GM12801 (cell line): ENCODE measurements at regions not wholly inside any gene's neighbourhood (a gene's known extent, or its start where the extent isn't known, plus 50 kb on each side); places are given as distances from the start of the nearest gene placed in this dataset.

Source experiments
- TF ChIP-seq, protein P1 (sequence below): IDR thresholded peaks from one replicate; pipeline ENCODE4 v1.5.1; 2011; ENCODE audit warnings: control low read depth; ENCODE audit not compliant: insufficient read length; ENCODE audit errors: extremely low read depth

DNA sequence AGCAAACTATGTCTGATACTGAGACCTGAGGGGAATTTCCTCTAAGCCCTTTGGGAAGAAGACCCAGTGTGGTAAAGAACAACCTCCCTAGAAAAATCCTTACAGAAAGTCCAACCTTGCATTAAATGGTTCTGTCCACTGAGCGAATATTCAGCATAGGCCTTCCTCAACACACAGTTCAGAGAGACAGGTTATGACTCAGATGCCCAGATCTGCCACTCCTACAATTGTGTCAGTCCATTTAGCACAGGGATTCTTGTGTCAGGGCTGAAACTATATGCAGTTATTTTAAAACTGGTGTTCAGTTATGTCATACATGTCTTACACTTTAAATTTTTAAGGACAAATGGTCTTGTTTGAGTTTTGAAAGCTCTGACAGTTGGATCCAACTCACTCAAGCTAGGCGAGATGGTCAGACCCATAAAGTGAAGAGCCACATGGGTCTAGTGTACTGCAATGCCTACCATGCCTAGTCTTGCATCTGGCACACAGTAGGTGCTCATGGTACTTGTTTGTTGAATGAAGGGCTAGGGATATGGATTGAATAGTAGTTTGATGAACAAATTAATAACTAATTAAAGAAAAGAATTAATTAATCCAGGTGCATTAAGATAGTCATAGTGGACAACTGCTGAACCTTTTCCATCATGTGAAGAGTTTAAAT is 207.5 kb upstream of the PWP1 start:
- TF ChIP-seq, protein P1, sequence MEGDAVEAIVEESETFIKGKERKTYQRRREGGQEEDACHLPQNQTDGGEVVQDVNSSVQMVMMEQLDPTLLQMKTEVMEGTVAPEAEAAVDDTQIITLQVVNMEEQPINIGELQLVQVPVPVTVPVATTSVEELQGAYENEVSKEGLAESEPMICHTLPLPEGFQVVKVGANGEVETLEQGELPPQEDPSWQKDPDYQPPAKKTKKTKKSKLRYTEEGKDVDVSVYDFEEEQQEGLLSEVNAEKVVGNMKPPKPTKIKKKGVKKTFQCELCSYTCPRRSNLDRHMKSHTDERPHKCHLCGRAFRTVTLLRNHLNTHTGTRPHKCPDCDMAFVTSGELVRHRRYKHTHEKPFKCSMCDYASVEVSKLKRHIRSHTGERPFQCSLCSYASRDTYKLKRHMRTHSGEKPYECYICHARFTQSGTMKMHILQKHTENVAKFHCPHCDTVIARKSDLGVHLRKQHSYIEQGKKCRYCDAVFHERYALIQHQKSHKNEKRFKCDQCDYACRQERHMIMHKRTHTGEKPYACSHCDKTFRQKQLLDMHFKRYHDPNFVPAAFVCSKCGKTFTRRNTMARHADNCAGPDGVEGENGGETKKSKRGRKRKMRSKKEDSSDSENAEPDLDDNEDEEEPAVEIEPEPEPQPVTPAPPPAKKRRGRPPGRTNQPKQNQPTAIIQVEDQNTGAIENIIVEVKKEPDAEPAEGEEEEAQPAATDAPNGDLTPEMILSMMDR = no peak

DNA sequence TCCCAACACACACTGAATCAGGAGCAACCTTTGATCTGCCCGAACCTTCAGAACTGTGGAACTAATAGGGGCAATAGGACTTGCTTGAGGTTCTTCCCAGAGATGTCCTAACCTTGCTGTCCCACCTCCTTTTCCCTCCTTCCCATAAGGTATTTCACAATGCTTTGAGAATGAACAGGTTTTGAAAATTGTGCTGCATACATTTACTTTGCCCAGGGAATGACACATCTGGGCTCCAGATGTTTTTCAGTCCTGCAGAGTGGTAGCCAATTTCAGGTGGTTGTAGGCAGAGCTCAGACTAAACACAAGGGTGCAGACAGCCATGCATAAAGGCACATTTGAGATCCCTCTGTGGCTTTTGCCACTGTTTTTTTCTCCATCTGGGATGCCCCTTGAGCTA is 206.7 kb upstream of the PWP1 start:
- TF ChIP-seq, protein P1 = no peak

DNA sequence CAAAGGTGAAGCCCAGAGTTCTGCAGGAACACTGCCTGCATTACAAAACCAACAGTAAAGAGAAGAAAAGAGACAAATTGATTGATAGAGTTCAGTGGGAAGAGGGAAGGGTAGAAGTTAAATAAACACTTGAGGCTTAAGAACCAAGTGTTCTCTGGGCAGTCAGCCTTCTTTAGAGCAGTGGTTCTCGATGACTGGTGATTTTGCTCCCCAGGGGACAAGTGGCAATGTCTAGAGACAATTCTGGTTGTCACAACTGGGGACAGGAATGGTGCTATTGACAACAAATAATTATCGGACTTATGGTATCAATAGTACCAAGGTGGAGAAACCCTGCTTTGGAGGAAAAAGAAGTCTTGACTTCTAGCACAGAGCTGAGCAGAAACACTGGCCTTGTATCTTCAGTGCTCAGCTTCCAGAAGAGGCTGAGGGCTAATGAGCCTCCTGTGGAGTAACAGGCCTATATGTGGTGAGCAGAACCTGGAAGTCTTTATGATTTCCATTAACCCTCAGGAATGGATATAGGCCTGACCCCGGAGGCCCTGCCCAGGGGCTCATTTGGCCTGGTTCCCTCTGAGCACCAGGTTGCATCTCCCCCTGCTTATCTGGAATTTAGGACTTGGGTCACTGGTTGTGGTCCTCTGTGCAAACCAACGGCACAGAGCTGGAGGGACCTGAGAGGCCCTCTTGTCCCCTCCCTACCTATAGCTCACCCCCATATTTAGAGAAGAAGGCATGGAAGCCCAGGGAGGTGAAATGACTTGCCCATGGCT is 204.6 kb upstream of the PWP1 start:
- TF ChIP-seq, protein P1 = no peak

DNA sequence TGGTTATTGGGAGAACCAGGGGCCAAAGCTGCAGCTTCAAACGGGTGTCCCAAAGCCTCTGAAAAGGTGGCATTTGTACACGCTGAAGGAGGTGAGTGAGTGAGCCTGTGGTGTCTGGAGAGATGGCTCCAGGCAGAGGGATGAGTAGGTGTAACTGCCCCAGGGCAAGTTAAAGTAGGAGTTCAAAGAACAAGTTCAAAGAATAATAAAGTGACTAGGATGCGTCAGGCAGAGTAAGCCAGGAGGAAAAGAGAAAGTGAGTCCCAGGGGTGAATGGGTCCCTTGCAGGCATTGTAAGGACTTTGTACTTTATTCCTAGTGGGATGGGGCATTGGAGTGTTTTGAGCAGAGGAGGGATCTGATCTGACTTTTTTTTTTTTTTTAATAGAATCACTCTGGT is 201.4 kb upstream of the PWP1 start:
- TF ChIP-seq, protein P1 = no peak

DNA sequence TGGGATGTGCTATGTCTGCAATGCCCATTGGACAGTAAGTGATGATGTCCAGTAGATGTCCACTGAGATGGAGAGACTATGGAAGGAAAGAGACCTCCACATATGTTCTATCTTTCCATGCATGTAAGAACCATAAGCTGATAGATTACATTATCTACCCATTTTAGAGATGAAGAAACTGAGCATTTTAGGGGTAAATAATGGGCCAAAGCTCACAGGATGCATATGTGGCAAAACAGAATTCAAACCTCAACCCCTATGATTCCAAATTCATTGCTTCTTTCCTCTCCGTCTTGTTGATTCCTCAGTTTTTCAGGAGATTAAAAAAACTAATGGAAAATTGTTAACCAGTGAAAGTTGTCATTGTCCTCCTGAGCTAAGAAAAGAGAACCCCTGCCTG is 200.7 kb upstream of the PWP1 start:
- TF ChIP-seq, protein P1 = no peak

DNA sequence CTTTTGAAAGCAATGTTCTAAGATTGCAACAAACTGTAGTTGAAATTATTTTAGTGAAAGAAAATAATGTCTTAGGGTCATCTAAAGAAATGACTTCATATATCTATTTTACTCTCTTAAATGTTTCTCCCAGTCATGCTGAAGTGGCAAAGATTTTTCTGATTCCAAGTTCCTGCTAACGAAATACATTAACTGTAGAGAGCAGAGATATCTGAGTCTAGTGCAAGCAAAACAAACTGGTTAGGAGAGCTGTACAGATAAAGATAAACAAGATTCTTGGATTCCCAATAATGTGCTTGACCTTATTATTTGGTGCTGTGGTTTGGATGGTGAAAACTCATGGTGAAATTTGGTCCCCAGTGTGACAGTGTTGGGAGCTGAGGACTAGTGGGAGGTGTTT is 199.9 kb upstream of the PWP1 start:
- TF ChIP-seq, protein P1 = no peak

DNA sequence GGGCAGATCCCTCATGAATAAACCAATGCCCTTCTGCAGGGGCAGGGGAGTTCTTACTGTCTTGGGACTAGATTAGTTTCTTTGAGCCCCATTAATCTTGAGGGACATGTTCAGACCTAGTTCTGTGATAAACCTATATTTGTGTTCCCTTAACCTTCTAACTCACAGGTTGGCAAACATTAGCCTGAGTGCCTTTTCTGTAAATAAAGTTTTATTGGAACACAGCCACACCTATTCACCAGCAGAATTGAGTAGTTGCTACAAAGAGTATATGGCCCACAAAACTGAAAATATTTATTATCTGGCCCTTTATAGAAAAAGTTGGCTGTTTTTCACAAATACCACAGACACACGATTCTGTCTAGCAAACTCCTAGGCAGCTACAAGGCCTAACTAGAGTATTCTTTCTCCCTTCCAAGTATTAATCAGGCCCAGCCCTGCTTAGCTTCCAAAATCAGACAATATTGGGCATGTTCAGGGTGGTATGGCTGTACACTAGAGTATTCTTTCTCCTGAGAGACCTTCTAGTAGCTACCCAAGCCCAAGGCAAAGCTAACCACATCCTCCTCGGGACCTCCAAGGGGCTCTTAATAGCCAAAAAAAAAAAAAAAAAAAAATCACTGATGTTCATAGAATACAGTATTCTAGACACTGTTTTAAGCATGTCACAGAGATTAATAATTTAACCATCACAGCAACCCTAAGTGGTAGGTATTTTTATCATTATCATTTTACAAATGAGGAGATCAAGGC is 199.3 kb upstream of the PWP1 start:
- TF ChIP-seq, protein P1 = no peak
